ENCODE measurements at regions not wholly inside any gene's neighbourhood (a gene's known extent, or its start where the extent isn't known, plus 50 kb on each side); places are given as distances from the start of the nearest gene placed in this dataset.

GRCh38 chr6:170232186-170233002, 58.5 kb downstream of the DLL1 start:
- TF ChIP-seq CTCF (conservative IDR thresholded peaks at IDR 0.05) = no peak
- no peak overlapping the region for H3K27ac ChIP-seq

- no peak for TF ChIP-seq CTCF (conservative IDR thresholded peaks at IDR 0.05)
- no peak overlapping the region for H3K27ac ChIP-seq
Observed at GRCh38 chr6:170231293-170232185, 59.3 kb downstream of the DLL1 start.

GRCh38 chr6:170230520-170231292, 60.2 kb downstream of the DLL1 start:
- H3K27ac ChIP-seq = no peak overlapping the region
- TF ChIP-seq CTCF (conservative IDR thresholded peaks at IDR 0.05) = no peak

GRCh38 chr6:170229851-170230519, 60.9 kb downstream of the DLL1 start:
- no peak for TF ChIP-seq CTCF (conservative IDR thresholded peaks at IDR 0.05)

GRCh38 chr6:170229396-170229795, 61.5 kb downstream of the DLL1 start:
- no peak for TF ChIP-seq CTCF (conservative IDR thresholded peaks at IDR 0.05)
- no peak overlapping the region for H3K27ac ChIP-seq

More at GRCh38 chr6:170229851-170230519, 60.9 kb downstream of the DLL1 start:
- H3K27ac ChIP-seq = no peak overlapping the region

GRCh38 chr6:170228946-170229310, 62.0 kb downstream of the DLL1 start:
- TF ChIP-seq CTCF (conservative IDR thresholded peaks at IDR 0.05) = no peak

More at GRCh38 chr6:170228946-170229310, 62.0 kb downstream of the DLL1 start:
- H3K27ac ChIP-seq = no peak overlapping the region
